NT2/D1 (cell line): ENCODE measurements at regions not wholly inside any gene's neighbourhood (a gene's known extent, or its start where the extent isn't known, plus 50 kb on each side); places are given as distances from the start of the nearest gene placed in this dataset.

ENCODE experiments used
- DNase-seq: peaks from one replicate; pipeline ENCODE4 v3.0.0-alpha.2; 2011; ENCODE audit warnings: low read depth, low spot score
- H3K27me3 ChIP-seq: 2 replicates; pipeline ENCODE4 v1.6.0; 2011; ENCODE audit warnings: mild to moderate bottlenecking; ENCODE audit not compliant: insufficient read length, insufficient read depth
- H3K36me3 ChIP-seq: 2 replicates; pipeline ENCODE4 v1.6.1; 2011; ENCODE audit warnings: mild to moderate bottlenecking, low read length, mixed read lengths; ENCODE audit not compliant: insufficient read depth, insufficient read length
- H3K4me1 ChIP-seq: 2 replicates; pipeline ENCODE4 v1.5.1; 2011; ENCODE audit not compliant: insufficient read depth, insufficient read length
- H3K4me3 ChIP-seq: 2 replicates; pipeline ENCODE4 v1.5.1; 2011; ENCODE audit warnings: low read depth; ENCODE audit not compliant: insufficient read length
- H3K9ac ChIP-seq: 2 replicates; pipeline ENCODE4 v1.6.0; 2011; ENCODE audit warnings: low read depth; ENCODE audit not compliant: insufficient read length
- H3K9me3 ChIP-seq: 2 replicates; pipeline ENCODE4 v1.5.1; 2011; ENCODE audit warnings: mild to moderate bottlenecking, low read length; ENCODE audit not compliant: insufficient read depth
- SUZ12 ChIP-seq: IDR thresholded peaks from 2 replicates; pipeline ENCODE4 v1.6.1; 2011; ENCODE audit not compliant: insufficient read length, insufficient read depth; ENCODE audit errors: extremely low read depth
- YY1 ChIP-seq: IDR thresholded peaks from 2 replicates; pipeline ENCODE4 v1.6.1; 2011; ENCODE audit not compliant: insufficient read length, insufficient read depth
- ZNF274 ChIP-seq: IDR thresholded peaks from 2 replicates; pipeline ENCODE4 v1.6.1; 2011; ENCODE audit warnings: mild to moderate bottlenecking, low read depth, low read length

- Histone ChIP-seq H3K36me3 (no peaks in the 10 kb centered on the region), H3K4me1 (no peaks in the 10 kb centered on the region), H3K9ac (no peak overlapping the region), H3K9me3 (no peaks in the 10 kb centered on the region), H3K27me3 (no peaks in the 10 kb centered on the region), H3K4me3 (no peak overlapping the region)
- TF ChIP-seq YY1, result no peak
- TF ChIP-seq SUZ12, result no peak
- no peak for TF ChIP-seq ZNF274
- DNase-seq, result no peak
These were observed 93.7 kb upstream of the DDX18 start for GRCh38 chr2:117720765-117721164.

GRCh38 chr2:117723483-117723882 lies 91.0 kb upstream of the DDX18 start:
- Histone ChIP-seq H3K36me3 (no peaks in the 10 kb centered on the region), H3K4me1 (no peaks in the 10 kb centered on the region), H3K9me3 (no peaks in the 10 kb centered on the region), H3K9ac (no peak overlapping the region), H3K4me3 (no peak overlapping the region), H3K27me3 (no peaks in the 10 kb centered on the region)
- DNase-seq, result no peak
- no peak for TF ChIP-seq YY1
- TF ChIP-seq SUZ12, result no peak
- TF ChIP-seq ZNF274, result no peak

- DNase-seq, result no peak
- no peak overlapping the region for H3K9ac ChIP-seq
- no peak for TF ChIP-seq YY1
- no peak for TF ChIP-seq SUZ12
- no peak for TF ChIP-seq ZNF274
- H3K36me3 ChIP-seq, result no peaks in the 10 kb centered on the region
- H3K9me3 ChIP-seq, result no peaks in the 10 kb centered on the region
- H3K27me3 ChIP-seq, result no peaks in the 10 kb centered on the region
- H3K4me3 ChIP-seq, result no peak overlapping the region
- no peaks in the 10 kb centered on the region for H3K4me1 ChIP-seq
These were observed 90.5 kb upstream of the DDX18 start for GRCh38 chr2:117723888-117724434.

- no peak overlapping the region for H3K9ac ChIP-seq
- TF ChIP-seq YY1 (no peak), ZNF274 (no peak), SUZ12 (no peak)
- no peaks in the 10 kb centered on the region for H3K36me3 ChIP-seq
- no peaks in the 10 kb centered on the region for H3K4me1 ChIP-seq
- no peak overlapping the region for H3K4me3 ChIP-seq
- no peaks in the 10 kb centered on the region for H3K9me3 ChIP-seq
- H3K27me3 ChIP-seq, result no peaks in the 10 kb centered on the region
- no peak for DNase-seq
These were observed 87.7 kb upstream of the DDX18 start for GRCh38 chr2:117726747-117727146.

- no peak overlapping the region for H3K9ac ChIP-seq
- no peaks in the 10 kb centered on the region for H3K9me3 ChIP-seq
- DNase-seq, result no peak
- H3K4me3 ChIP-seq, result no peak overlapping the region
- H3K27me3 ChIP-seq, result no peaks in the 10 kb centered on the region
- H3K36me3 ChIP-seq, result no peaks in the 10 kb centered on the region
- TF ChIP-seq ZNF274 (no peak), YY1 (no peak), SUZ12 (no peak)
- no peaks in the 10 kb centered on the region for H3K4me1 ChIP-seq
These were observed 76.6 kb upstream of the DDX18 start for GRCh38 chr2:117737846-117738245.

- Histone ChIP-seq H3K9ac (no peak overlapping the region), H3K4me3 (no peak overlapping the region), H3K9me3 (no peaks in the 10 kb centered on the region), H3K27me3 (no peaks in the 10 kb centered on the region), H3K4me1 (no peaks in the 10 kb centered on the region), H3K36me3 (no peaks in the 10 kb centered on the region)
- no peak for TF ChIP-seq YY1
- TF ChIP-seq ZNF274, result no peak
- TF ChIP-seq SUZ12, result no peak
- DNase-seq, result no peak
These were observed 75.3 kb upstream of the DDX18 start for GRCh38 chr2:117738991-117739839.

GRCh38 chr2:117745537-117745936 lies 69.0 kb upstream of the DDX18 start:
- Histone ChIP-seq H3K4me3 (no peak overlapping the region), H3K9me3 (no peaks in the 10 kb centered on the region), H3K4me1 (peaks cover 3% of the 10 kb centered on the region), H3K36me3 (no peaks in the 10 kb centered on the region), H3K27me3 (no peaks in the 10 kb centered on the region), H3K9ac (no peak overlapping the region)
- TF ChIP-seq ZNF274 (no peak), YY1 (no peak), SUZ12 (no peak)
- DNase-seq, result no peak
